GM12892 (cell line): ENCODE measurements at regions not wholly inside any gene's neighbourhood (a gene's known extent, or its start where the extent isn't known, plus 50 kb on each side); places are given as distances from the start of the nearest gene placed in this dataset.

Experiments used
- POLR2A ChIP-seq: IDR thresholded peaks from 2 replicates; pipeline ENCODE4 v1.6.1; 2011; ENCODE audit warnings: low read depth, low read length, control low read depth
- TAF1 ChIP-seq: IDR thresholded peaks from 2 replicates; pipeline ENCODE4 v1.6.1; 2011; ENCODE audit warnings: low read depth, mild to moderate bottlenecking, control low read depth, low read length, borderline replicate concordance

GRCh38 chr2:59223742-59224141 lies 982.6 kb upstream of the FANCL start:
- no peak for TF ChIP-seq POLR2A
- no peak for TF ChIP-seq TAF1
